ENCODE measurements at regions not wholly inside any gene's neighbourhood (a gene's known extent, or its start where the extent isn't known, plus 50 kb on each side); places are given as distances from the start of the nearest gene placed in this dataset.

DNA sequence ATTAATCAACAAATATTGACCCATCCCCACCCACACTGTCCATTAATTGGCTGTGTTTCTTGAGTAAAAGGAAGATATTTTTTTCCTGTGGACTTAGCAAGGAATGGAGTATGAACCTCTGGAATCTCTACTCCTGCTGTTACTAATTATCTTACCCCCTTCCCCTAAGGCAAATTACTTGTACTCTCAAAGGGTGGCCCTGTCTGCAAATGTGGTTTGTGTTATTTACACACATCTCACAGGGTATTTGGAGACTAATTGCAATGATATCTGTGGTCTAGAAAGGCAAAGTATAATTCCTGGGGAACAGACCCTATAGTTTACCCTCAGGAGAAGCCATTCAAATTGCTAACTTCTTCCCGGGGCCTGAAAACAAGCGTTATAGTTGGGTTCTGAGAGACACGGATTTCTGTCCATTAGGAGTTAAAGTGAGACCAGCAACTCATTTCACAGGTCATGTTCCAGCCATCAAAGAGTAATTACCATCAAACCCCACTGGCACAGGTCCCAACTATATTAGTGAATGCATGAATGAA is 133.0 kb upstream of the RASGEF1B start:
- no peak for DNase-seq (ENCODE audit: low read depth, low spot score)
- ChIA-PET CTCF (no interaction called here), POLR2A (no interaction called here)
- TF ChIP-seq POLR2AphosphoS5 (IDR thresholded peaks at IDR 0.05; ENCODE audit: low read depth, low read length) (no peak), SIN3A (IDR thresholded peaks at IDR 0.05; ENCODE audit: borderline replicate concordance, insufficient read depth, low read depth, low read length) (no peak), TCF7L2 (IDR thresholded peaks at IDR 0.05; ENCODE audit: low read depth, low read length) (no peak)
- TF ChIP-seq, protein P1, sequence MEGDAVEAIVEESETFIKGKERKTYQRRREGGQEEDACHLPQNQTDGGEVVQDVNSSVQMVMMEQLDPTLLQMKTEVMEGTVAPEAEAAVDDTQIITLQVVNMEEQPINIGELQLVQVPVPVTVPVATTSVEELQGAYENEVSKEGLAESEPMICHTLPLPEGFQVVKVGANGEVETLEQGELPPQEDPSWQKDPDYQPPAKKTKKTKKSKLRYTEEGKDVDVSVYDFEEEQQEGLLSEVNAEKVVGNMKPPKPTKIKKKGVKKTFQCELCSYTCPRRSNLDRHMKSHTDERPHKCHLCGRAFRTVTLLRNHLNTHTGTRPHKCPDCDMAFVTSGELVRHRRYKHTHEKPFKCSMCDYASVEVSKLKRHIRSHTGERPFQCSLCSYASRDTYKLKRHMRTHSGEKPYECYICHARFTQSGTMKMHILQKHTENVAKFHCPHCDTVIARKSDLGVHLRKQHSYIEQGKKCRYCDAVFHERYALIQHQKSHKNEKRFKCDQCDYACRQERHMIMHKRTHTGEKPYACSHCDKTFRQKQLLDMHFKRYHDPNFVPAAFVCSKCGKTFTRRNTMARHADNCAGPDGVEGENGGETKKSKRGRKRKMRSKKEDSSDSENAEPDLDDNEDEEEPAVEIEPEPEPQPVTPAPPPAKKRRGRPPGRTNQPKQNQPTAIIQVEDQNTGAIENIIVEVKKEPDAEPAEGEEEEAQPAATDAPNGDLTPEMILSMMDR (IDR thresholded peaks at IDR 0.05), result no peak
- TF ChIP-seq, protein P2, sequence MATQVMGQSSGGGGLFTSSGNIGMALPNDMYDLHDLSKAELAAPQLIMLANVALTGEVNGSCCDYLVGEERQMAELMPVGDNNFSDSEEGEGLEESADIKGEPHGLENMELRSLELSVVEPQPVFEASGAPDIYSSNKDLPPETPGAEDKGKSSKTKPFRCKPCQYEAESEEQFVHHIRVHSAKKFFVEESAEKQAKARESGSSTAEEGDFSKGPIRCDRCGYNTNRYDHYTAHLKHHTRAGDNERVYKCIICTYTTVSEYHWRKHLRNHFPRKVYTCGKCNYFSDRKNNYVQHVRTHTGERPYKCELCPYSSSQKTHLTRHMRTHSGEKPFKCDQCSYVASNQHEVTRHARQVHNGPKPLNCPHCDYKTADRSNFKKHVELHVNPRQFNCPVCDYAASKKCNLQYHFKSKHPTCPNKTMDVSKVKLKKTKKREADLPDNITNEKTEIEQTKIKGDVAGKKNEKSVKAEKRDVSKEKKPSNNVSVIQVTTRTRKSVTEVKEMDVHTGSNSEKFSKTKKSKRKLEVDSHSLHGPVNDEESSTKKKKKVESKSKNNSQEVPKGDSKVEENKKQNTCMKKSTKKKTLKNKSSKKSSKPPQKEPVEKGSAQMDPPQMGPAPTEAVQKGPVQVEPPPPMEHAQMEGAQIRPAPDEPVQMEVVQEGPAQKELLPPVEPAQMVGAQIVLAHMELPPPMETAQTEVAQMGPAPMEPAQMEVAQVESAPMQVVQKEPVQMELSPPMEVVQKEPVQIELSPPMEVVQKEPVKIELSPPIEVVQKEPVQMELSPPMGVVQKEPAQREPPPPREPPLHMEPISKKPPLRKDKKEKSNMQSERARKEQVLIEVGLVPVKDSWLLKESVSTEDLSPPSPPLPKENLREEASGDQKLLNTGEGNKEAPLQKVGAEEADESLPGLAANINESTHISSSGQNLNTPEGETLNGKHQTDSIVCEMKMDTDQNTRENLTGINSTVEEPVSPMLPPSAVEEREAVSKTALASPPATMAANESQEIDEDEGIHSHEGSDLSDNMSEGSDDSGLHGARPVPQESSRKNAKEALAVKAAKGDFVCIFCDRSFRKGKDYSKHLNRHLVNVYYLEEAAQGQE (IDR thresholded peaks at IDR 0.05; ENCODE audit: insufficient read depth in 1 of 2, low read depth in 2 of 2, low read length in 1 of 2), result no peak
- H3K9me3 ChIP-seq (ENCODE audit: control insufficient read depth, insufficient read depth, low read depth, low read length), result no peaks in the 10 kb centered on the region
- no peaks in the 10 kb centered on the region for H3K36me3 ChIP-seq (ENCODE audit: control insufficient read depth, insufficient read depth, low read length)
- ATAC-seq, result no peak
- in situ Hi-C loops (cut with HindIII; ENCODE audit: low pct_unique_long_range_greater_than_20kb, low sequenced_read_pairs) (no loop called here), intact Hi-C loops (cut with micrococcal nuclease; ENCODE audit: unreplicated experiment) (no loop called here)
- no TSS peak for BruUV-seq (replicated peaks)
- H3K4me3 ChIP-seq (ENCODE audit: low read depth in 2 of 2, low read length in 2 of 2), result no peak overlapping the region
- no peak overlapping the region for H3K27ac ChIP-seq (ENCODE audit: low read length)
- no peaks in the 10 kb centered on the region for H3K27me3 ChIP-seq (ENCODE audit: control insufficient read depth, insufficient read depth, low read length)
- no peaks in the 10 kb centered on the region for H3K4me1 ChIP-seq (ENCODE audit: control insufficient read depth, insufficient read depth, low read length)

DNA sequence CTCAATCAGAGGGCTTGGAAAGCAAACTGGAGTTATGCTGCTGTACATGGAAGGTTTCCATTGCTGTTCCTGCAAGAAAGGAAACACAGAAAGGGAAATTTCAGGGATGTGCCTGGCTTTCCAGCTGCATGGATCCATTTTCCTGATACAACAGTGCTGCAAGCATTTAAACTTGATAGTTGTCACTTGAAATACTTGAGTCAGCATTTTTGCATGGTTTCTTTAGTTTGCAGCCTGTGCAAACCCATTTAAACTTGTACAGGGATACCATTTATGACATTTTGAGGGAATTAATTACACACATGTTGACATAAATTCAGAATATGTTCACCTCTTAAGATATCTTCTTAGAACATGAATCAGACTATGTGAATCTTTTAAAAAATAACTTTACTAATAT is 131.1 kb upstream of the RASGEF1B start:
- Histone ChIP-seq H3K36me3 (ENCODE audit: control insufficient read depth, insufficient read depth, low read length) (no peaks in the 10 kb centered on the region), H3K27me3 (ENCODE audit: control insufficient read depth, insufficient read depth, low read length) (no peaks in the 10 kb centered on the region), H3K27ac (ENCODE audit: low read length) (no peak overlapping the region), H3K4me1 (ENCODE audit: control insufficient read depth, insufficient read depth, low read length) (no peaks in the 10 kb centered on the region), H3K4me3 (ENCODE audit: low read depth in 2 of 2, low read length in 2 of 2) (no peak overlapping the region), H3K9me3 (ENCODE audit: control insufficient read depth, insufficient read depth, low read depth, low read length) (no peaks in the 10 kb centered on the region)
- ChIA-PET POLR2A (no interaction called here), CTCF (no interaction called here)
- TF ChIP-seq, protein P1 (IDR thresholded peaks at IDR 0.05), result no peak
- TF ChIP-seq SIN3A (IDR thresholded peaks at IDR 0.05; ENCODE audit: borderline replicate concordance, insufficient read depth, low read depth, low read length), result no peak
- no peak for TF ChIP-seq TCF7L2 (IDR thresholded peaks at IDR 0.05; ENCODE audit: low read depth, low read length)
- TF ChIP-seq, protein P2 (IDR thresholded peaks at IDR 0.05; ENCODE audit: insufficient read depth in 1 of 2, low read depth in 2 of 2, low read length in 1 of 2), result no peak
- TF ChIP-seq POLR2AphosphoS5 (IDR thresholded peaks at IDR 0.05; ENCODE audit: low read depth, low read length), result no peak
- BruUV-seq (replicated peaks), result no TSS peak
- intact Hi-C loops (cut with micrococcal nuclease; ENCODE audit: unreplicated experiment), result no loop called here
- no peak for DNase-seq (ENCODE audit: low read depth, low spot score)
- ATAC-seq, result no peak
- in situ Hi-C loops (cut with HindIII; ENCODE audit: low pct_unique_long_range_greater_than_20kb, low sequenced_read_pairs), result no loop called here

Data from Panc1 (cell line).